SK-N-MC (cell line): ENCODE measurements at regions not wholly inside any gene's neighbourhood (a gene's known extent, or its start where the extent isn't known, plus 50 kb on each side); places are given as distances from the start of the nearest gene placed in this dataset.

Experiments
- EZH2 ChIP-seq: fragments of 200-600 bp; sonication (generic); IDR thresholded peaks from one replicate; pipeline ENCODE4 v1.6.1; 2017; ENCODE audit warnings: antibody characterized with exemption
- FOXP2 ChIP-seq: optimal IDR thresholded peaks from 2 replicates; pipeline ENCODE3; 2011; ENCODE audit warnings: mild to moderate bottlenecking, moderate library complexity; ENCODE audit not compliant: insufficient read depth; ENCODE audit errors: extremely low read length, control extremely low read depth
- POLR2AphosphoS5 ChIP-seq: IDR thresholded peaks from 2 replicates; pipeline ENCODE4 v1.6.1; 2012; ENCODE audit warnings: mild to moderate bottlenecking, low read depth, low read length, borderline replicate concordance

GRCh38 chr3:7982126-7982525 lies 519.5 kb upstream of the LMCD1 start:
- no peak for TF ChIP-seq POLR2AphosphoS5
- no peak for TF ChIP-seq EZH2
- no peak for TF ChIP-seq FOXP2
